ENCODE measurements at regions not wholly inside any gene's neighbourhood (a gene's known extent, or its start where the extent isn't known, plus 50 kb on each side); places are given as distances from the start of the nearest gene placed in this dataset.

GRCh38 chr16:85500220-85500619, 112.9 kb upstream of the GSE1 start:
- no peak overlapping the region for H3K4me3 ChIP-seq (IDR thresholded peaks at IDR 0.05; ENCODE audit: insufficient read depth, low read depth, low read length)
- H3K4me1 ChIP-seq (ENCODE audit: low read depth, poor library complexity, severe bottlenecking) = peaks cover 11% of the 10 kb centered on the region
- H2AFZ ChIP-seq (ENCODE audit: low read depth) = no peak overlapping the region
- no peak overlapping the region for H3K9ac ChIP-seq
- H4K20me1 ChIP-seq (ENCODE audit: insufficient read depth) = no peaks in the 10 kb centered on the region
- TF ChIP-seq CTCF (conservative IDR thresholded peaks at IDR 0.05; ENCODE audit: low read depth, low read length) = no peak
- no peaks in the 10 kb centered on the region for H3K79me2 ChIP-seq (ENCODE audit: insufficient read depth, low read depth)
- no peaks in the 10 kb centered on the region for H3K36me3 ChIP-seq (ENCODE audit: insufficient read depth)
- H3K27me3 ChIP-seq (ENCODE audit: insufficient read depth, low read depth) = peaks cover 74% of the 10 kb centered on the region
- no peak overlapping the region for H3K27ac ChIP-seq
- no peak overlapping the region for H3K4me2 ChIP-seq

- Histone ChIP-seq H3K4me1 (ENCODE audit: low read depth, poor library complexity, severe bottlenecking) (peaks cover 11% of the 10 kb centered on the region), H3K27me3 (ENCODE audit: insufficient read depth, low read depth) (peaks cover 76% of the 10 kb centered on the region), H3K79me2 (ENCODE audit: insufficient read depth, low read depth) (no peaks in the 10 kb centered on the region), H3K4me2 (no peak overlapping the region), H3K27ac (no peak overlapping the region), H3K9ac (no peak overlapping the region), H3K4me3 (IDR thresholded peaks at IDR 0.05; ENCODE audit: insufficient read depth, low read depth, low read length) (no peak overlapping the region), H2AFZ (ENCODE audit: low read depth) (no peak overlapping the region), H3K36me3 (ENCODE audit: insufficient read depth) (no peaks in the 10 kb centered on the region), H4K20me1 (ENCODE audit: insufficient read depth) (no peaks in the 10 kb centered on the region)
- TF ChIP-seq CTCF (conservative IDR thresholded peaks at IDR 0.05; ENCODE audit: low read depth, low read length) = no peak
Observed at GRCh38 chr16:85501900-85502299, 111.2 kb upstream of the GSE1 start.

GRCh38 chr16:85502357-85502756, 110.8 kb upstream of the GSE1 start:
- no peak overlapping the region for H3K4me3 ChIP-seq (IDR thresholded peaks at IDR 0.05; ENCODE audit: insufficient read depth, low read depth, low read length)
- no peak for TF ChIP-seq CTCF (conservative IDR thresholded peaks at IDR 0.05; ENCODE audit: low read depth, low read length)
- peaks cover 76% of the 10 kb centered on the region for H3K27me3 ChIP-seq (ENCODE audit: insufficient read depth, low read depth)
- H4K20me1 ChIP-seq (ENCODE audit: insufficient read depth) = no peaks in the 10 kb centered on the region
- peaks cover 11% of the 10 kb centered on the region for H3K4me1 ChIP-seq (ENCODE audit: low read depth, poor library complexity, severe bottlenecking)
- no peaks in the 10 kb centered on the region for H3K79me2 ChIP-seq (ENCODE audit: insufficient read depth, low read depth)
- no peak overlapping the region for H2AFZ ChIP-seq (ENCODE audit: low read depth)
- H3K36me3 ChIP-seq (ENCODE audit: insufficient read depth) = no peaks in the 10 kb centered on the region
- H3K9ac ChIP-seq = no peak overlapping the region
- H3K27ac ChIP-seq = no peak overlapping the region
- H3K4me2 ChIP-seq = no peak overlapping the region

DNA sequence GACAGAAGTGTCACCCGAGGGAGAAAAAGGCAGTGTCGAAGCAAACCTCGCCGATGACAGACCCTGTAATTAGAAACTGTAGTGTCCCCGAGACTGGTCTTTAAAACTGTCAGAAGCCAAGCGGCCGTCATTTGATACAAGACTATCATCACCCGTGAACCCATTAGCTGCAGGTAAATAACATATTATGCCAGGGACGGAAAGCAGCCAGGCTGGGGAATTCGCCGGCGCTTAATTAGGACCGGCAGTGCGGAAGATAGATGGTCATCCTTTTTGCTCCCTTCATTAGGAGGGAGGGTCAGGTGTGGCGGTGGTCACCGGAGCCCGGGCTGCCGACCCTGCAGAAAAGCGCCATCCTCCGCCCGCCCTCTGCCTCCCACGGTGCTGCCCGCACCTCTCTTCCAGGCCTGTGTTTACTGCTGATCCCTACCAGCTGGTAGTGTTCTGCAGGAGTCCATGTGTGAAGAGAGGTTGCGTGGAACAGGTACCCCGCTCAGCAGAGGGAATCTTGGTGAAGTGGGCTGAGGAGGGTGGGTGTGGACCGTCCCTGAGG, 109.4 kb upstream of the GSE1 start:
- no peaks in the 10 kb centered on the region for H3K36me3 ChIP-seq (ENCODE audit: insufficient read depth)
- no peak overlapping the region for H3K4me2 ChIP-seq
- H3K4me3 ChIP-seq (IDR thresholded peaks at IDR 0.05; ENCODE audit: insufficient read depth, low read depth, low read length) = no peak overlapping the region
- no peak overlapping the region for H3K27ac ChIP-seq
- H3K4me1 ChIP-seq (ENCODE audit: low read depth, poor library complexity, severe bottlenecking) = peaks cover 3% of the 10 kb centered on the region
- H3K9ac ChIP-seq = no peak overlapping the region
- H3K27me3 ChIP-seq (ENCODE audit: insufficient read depth, low read depth) = peaks cover 90% of the 10 kb centered on the region
- no peaks in the 10 kb centered on the region for H3K79me2 ChIP-seq (ENCODE audit: insufficient read depth, low read depth)
- no peak for TF ChIP-seq CTCF (conservative IDR thresholded peaks at IDR 0.05; ENCODE audit: low read depth, low read length)
- H2AFZ ChIP-seq (ENCODE audit: low read depth) = no peak overlapping the region
- no peaks in the 10 kb centered on the region for H4K20me1 ChIP-seq (ENCODE audit: insufficient read depth)

Measured in KMS-11 (cell line).